Muscle layer of colon (tissue), 2 donors: ENCODE measurements at regions not wholly inside any gene's neighbourhood (a gene's known extent, or its start where the extent isn't known, plus 50 kb on each side); places are given as distances from the start of the nearest gene placed in this dataset.
"Not testable (repeated sequence)": the region's sequence is repeated elsewhere in the genome, so short reads cannot be mapped to it uniquely, and the experiment has no call there.

Experiments used
- H3K27ac ChIP-seq: one replicate; pipeline ENCODE4 v1.7.0; 2013; ENCODE audit warnings: low read depth, mild to moderate bottlenecking, low read length, moderate library complexity
- H3K27me3 ChIP-seq, 2 donors: one replicate each; pipeline ENCODE4 v1.7.0; 2013; ENCODE audit warnings: low read length in 2 of 2, mild to moderate bottlenecking in 2 of 2; ENCODE audit not compliant: insufficient read depth in 2 of 2, control insufficient read depth in 1 of 2
- H3K36me3 ChIP-seq: one replicate; pipeline ENCODE4 v1.7.0; 2013; ENCODE audit warnings: mild to moderate bottlenecking, low read length; ENCODE audit not compliant: insufficient read depth
- H3K4me1 ChIP-seq: one replicate; pipeline ENCODE4 v1.7.0; 2013; ENCODE audit warnings: mild to moderate bottlenecking, low read length; ENCODE audit not compliant: insufficient read depth
- H3K4me3 ChIP-seq, 2 donors: one replicate each; pipeline ENCODE4 v1.7.0; 2013; ENCODE audit warnings: low read length in 2 of 2, low read depth in 1 of 2, mild to moderate bottlenecking in 1 of 2, moderate library complexity in 1 of 2
- H3K9ac ChIP-seq: one replicate; pipeline ENCODE4 v1.7.0; 2013; ENCODE audit warnings: low read length
- H3K9me3 ChIP-seq: one replicate; pipeline ENCODE4 v1.7.0; 2013; ENCODE audit warnings: mild to moderate bottlenecking, low read length
- donor health status: abdominal sarcoma.
- donor health status: Adenocarcinoma of cecum.

GRCh38 chr16:77488652-77489051, 53.8 kb upstream of the ADAMTS18 start:
- H3K4me1 ChIP-seq = no peaks in the 10 kb centered on the region
- no peak overlapping the region for H3K9ac ChIP-seq
- H3K27ac ChIP-seq = no peak overlapping the region
- H3K27me3 ChIP-seq = no peaks in the 10 kb centered on the region
- H3K36me3 ChIP-seq = no peaks in the 10 kb centered on the region
- no peaks in the 10 kb centered on the region for H3K9me3 ChIP-seq
- no peak overlapping the region for H3K4me3 ChIP-seq

GRCh38 chr16:77491091-77491490, 56.3 kb upstream of the ADAMTS18 start:
- no peak overlapping the region for H3K4me3 ChIP-seq
- no peaks in the 10 kb centered on the region for H3K36me3 ChIP-seq
- H3K9ac ChIP-seq = no peak overlapping the region

GRCh38 chr16:77496934-77497333, 62.1 kb upstream of the ADAMTS18 start:
- H3K9ac ChIP-seq = no peak overlapping the region
- H3K9me3 ChIP-seq = no peaks in the 10 kb centered on the region
- no peak overlapping the region for H3K4me3 ChIP-seq
- H3K27me3 ChIP-seq = no peaks in the 10 kb centered on the region
- peaks cover 9% of the 10 kb centered on the region for H3K4me1 ChIP-seq
- no peak overlapping the region for H3K27ac ChIP-seq
- H3K36me3 ChIP-seq = no peaks in the 10 kb centered on the region

More at GRCh38 chr16:77491091-77491490, 56.3 kb upstream of the ADAMTS18 start:
- H3K9me3 ChIP-seq = no peaks in the 10 kb centered on the region
- no peaks in the 10 kb centered on the region for H3K4me1 ChIP-seq
- H3K27ac ChIP-seq = no peak overlapping the region
- no peaks in the 10 kb centered on the region for H3K27me3 ChIP-seq

GRCh38 chr16:77499373-77500285, 64.8 kb upstream of the ADAMTS18 start:
- Histone ChIP-seq H3K9me3 (no peaks in the 10 kb centered on the region), H3K4me1 (peaks cover 9% of the 10 kb centered on the region), H3K4me3 (no peak overlapping the region), H3K36me3 (no peaks in the 10 kb centered on the region), H3K27me3 (no peaks in the 10 kb centered on the region), H3K9ac (no peak overlapping the region), H3K27ac (no peak overlapping the region)

- H3K4me1 ChIP-seq = peaks cover 9% of the 10 kb centered on the region
- H3K4me3 ChIP-seq = no peak overlapping the region
- H3K36me3 ChIP-seq = no peaks in the 10 kb centered on the region
- no peak overlapping the region for H3K9ac ChIP-seq
- H3K27me3 ChIP-seq = no peaks in the 10 kb centered on the region
- no peak overlapping the region for H3K27ac ChIP-seq
- no peaks in the 10 kb centered on the region for H3K9me3 ChIP-seq
Measured at GRCh38 chr16:77500286-77500598, 65.4 kb upstream of the ADAMTS18 start.

- H3K4me1 ChIP-seq = peaks cover 9% of the 10 kb centered on the region
- no peak overlapping the region for H3K27ac ChIP-seq
- H3K36me3 ChIP-seq = no peaks in the 10 kb centered on the region
- no peak overlapping the region for H3K9ac ChIP-seq
- H3K27me3 ChIP-seq = no peaks in the 10 kb centered on the region
- H3K4me3 ChIP-seq = no peak overlapping the region
- H3K9me3 ChIP-seq = no peaks in the 10 kb centered on the region
Measured at GRCh38 chr16:77500934-77501664, 66.3 kb upstream of the ADAMTS18 start.

GRCh38 chr16:77502448-77502847, 67.6 kb upstream of the ADAMTS18 start:
- Histone ChIP-seq H3K4me1 (peaks cover 9% of the 10 kb centered on the region), H3K9ac (no peak overlapping the region), H3K4me3 (no peak overlapping the region), H3K27me3 (no peaks in the 10 kb centered on the region), H3K27ac (no peak overlapping the region), H3K9me3 (no peaks in the 10 kb centered on the region), H3K36me3 (no peaks in the 10 kb centered on the region)

GRCh38 chr16:77506492-77506891, 71.7 kb upstream of the ADAMTS18 start:
- not testable (repeated sequence) for H3K36me3 ChIP-seq

GRCh38 chr16:77509051-77509450, 74.2 kb upstream of the ADAMTS18 start:
- Histone ChIP-seq H3K9ac (no peak overlapping the region), H3K27me3 (no peaks in the 10 kb centered on the region), H3K27ac (no peak overlapping the region)

More at GRCh38 chr16:77506492-77506891, 71.7 kb upstream of the ADAMTS18 start:
- not testable (repeated sequence) for H3K9me3 ChIP-seq, H3K4me3 ChIP-seq, H3K27me3 ChIP-seq, H3K27ac ChIP-seq, H3K4me1 ChIP-seq, H3K9ac ChIP-seq

GRCh38 chr16:77509796-77510195, 75.0 kb upstream of the ADAMTS18 start:
- Histone ChIP-seq H3K4me3 (no peak overlapping the region), H3K9me3 (no peaks in the 10 kb centered on the region), H3K27ac (no peak overlapping the region), H3K36me3 (no peaks in the 10 kb centered on the region), H3K4me1 (no peaks in the 10 kb centered on the region), H3K27me3 (no peaks in the 10 kb centered on the region), H3K9ac (no peak overlapping the region)

More at GRCh38 chr16:77509051-77509450, 74.2 kb upstream of the ADAMTS18 start:
- Histone ChIP-seq H3K4me1 (no peaks in the 10 kb centered on the region), H3K9me3 (no peaks in the 10 kb centered on the region), H3K4me3 (no peak overlapping the region), H3K36me3 (no peaks in the 10 kb centered on the region)

- no peak overlapping the region for H3K9ac ChIP-seq
- no peak overlapping the region for H3K27ac ChIP-seq
- no peaks in the 10 kb centered on the region for H3K36me3 ChIP-seq
- H3K27me3 ChIP-seq = no peaks in the 10 kb centered on the region
- no peaks in the 10 kb centered on the region for H3K9me3 ChIP-seq
- H3K4me3 ChIP-seq = no peak overlapping the region
- no peaks in the 10 kb centered on the region for H3K4me1 ChIP-seq
Measured at GRCh38 chr16:77511053-77511452, 76.2 kb upstream of the ADAMTS18 start.
